ENCODE measurements at regions not wholly inside any gene's neighbourhood (a gene's known extent, or its start where the extent isn't known, plus 50 kb on each side); places are given as distances from the start of the nearest gene placed in this dataset.
"Not testable (repeated sequence)": the region's sequence is repeated elsewhere in the genome, so short reads cannot be mapped to it uniquely, and the experiment has no call there.

- no peak for DNase-seq
These were observed 988.7 kb downstream of the HACE1 start for GRCh38 chr6:103870970-103871369.

DNA sequence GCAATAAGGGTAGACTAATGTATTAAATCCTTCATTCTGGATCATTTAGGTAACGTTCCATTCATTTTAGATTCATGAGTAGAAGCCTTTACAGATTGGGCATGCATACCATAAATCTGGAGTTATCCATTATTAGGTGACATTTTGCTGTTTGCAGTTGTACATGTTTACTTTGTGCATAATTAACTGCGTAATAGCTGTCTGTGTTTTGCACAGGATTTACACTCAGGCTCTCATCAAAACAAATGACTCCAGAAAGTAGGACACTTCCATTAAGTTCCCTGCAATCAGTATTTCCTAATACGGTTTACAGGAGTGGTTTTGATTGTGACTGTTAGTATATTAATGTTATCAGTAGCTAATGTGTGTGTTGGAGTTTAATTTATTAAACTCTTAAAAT is 997.4 kb downstream of the HACE1 start:
- DNase-seq = no peak

GRCh38 chr6:103858003-103858402 is 1001.7 kb downstream of the HACE1 start:
- DNase-seq = no peak

- DNase-seq = no peak
These were observed 1004.0 kb downstream of the HACE1 start for GRCh38 chr6:103855750-103856149.

GRCh38 chr6:103854059-103854458 is 1005.7 kb downstream of the HACE1 start:
- DNase-seq = no peak

DNA sequence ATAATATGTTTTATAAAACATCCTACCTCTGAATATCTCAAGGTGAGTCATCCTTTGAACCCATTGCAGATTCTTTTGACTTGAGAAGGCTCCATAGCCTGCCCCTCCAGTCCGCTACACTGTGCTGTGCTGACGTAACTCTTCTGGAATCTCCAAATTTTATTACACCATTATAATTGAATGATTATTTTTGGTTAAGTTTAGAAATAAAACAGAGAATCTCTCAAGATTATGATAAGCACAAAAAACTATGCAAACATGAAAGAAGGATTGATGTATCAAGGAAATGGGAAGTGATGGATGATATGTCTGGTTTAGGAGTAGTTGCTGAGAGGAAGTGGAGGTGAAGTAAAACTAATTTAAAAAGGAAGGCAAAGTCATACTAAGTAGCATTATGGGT is 1021.3 kb downstream of the HACE1 start:
- DNase-seq = no peak

- DNase-seq = no peak
These were observed 1033.5 kb downstream of the HACE1 start for GRCh38 chr6:103826209-103826608.

DNA sequence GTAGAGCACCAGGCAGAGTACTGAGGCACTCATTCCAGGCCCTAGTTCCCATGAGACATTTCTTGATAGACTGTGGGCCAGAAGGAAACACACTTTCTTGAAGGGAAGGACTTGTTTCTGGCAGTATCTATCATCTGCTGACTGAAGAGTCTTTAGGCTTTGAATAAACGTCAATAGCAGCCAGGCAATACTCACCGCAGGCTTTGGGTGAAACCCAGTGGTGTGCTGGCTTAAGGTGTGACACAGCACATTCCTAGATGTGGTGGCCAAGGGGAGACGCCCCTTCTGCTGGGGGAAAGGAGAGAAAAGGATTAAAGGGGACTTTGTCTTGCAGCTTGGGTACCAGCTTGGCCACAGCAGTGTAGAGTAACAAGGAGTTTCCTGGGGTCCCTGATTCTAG is 1039.6 kb downstream of the HACE1 start:
- no peak for DNase-seq

DNA sequence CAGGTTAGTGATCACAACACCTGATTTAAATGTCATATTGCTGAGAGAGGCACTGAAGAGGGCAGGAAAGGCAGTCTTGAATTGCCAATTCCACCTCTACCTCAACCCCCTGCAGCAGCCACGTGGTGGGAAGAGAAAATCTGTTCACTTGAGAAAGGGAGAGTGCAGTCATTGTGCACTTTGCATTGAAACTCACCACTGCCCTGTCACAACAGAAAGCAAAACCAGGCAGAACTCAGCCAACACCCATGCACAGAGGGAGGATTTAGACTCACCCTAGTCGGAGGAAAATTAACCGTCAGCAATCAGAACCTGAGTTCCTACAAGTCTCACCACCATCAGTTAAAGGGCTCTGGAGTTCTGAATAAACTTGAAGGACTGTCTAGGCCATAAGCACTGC is 1040.2 kb downstream of the HACE1 start:
- no peak for DNase-seq

DNA sequence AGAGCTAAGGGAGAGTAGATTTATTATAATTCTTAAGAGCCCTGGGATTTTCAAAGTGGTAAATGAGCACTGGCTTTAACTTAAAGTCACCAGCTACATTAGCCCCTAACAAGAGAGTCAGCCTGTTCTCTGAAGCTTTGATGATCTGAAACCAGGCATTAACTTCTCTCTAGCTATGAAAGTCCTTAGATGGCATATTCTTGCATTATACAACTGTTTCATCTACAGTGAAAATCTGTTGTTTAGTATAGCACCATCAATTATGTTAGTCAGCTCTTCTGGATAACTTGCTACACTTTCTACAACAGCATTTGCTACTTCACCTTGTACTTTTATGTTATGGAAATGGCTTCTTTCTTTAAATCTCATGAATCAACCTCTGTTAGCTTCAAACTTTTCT is 1046.7 kb downstream of the HACE1 start:
- no peak for DNase-seq

DNA sequence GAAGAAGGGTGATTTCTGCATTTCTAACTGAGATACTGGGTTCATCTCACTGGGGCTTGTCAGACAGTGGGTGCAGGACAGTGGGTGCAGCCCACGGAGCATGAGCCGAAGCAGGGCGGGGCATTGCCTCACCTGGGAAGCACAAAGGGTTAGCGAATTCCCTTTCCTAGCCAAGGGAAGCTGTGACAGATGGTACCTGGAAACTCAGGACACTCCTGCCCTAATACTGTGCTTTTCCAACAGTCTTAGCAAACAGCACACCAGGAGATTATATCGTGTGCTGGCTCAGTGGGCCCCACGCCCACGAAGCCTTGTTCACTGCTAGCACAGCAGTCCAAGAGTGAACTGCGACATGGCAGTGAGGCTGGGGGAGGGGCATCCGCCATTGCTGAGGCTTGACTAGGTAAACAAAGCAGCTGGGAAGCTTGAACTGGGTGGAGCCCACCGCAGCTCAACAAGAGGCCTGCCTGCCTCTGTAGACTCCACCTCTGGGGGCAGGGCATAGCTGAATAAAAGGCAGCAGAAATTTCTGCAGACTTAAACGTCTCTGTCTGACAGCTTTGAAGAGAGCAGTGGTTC is 1057.7 kb downstream of the HACE1 start:
- DNase-seq = not testable (repeated sequence)

GRCh38 chr6:103799971-103800670 is 1059.6 kb downstream of the HACE1 start:
- no peak for DNase-seq

- DNase-seq = no peak
These were observed 1061.6 kb downstream of the HACE1 start for GRCh38 chr6:103798166-103798565.

- DNase-seq = no peak
These were observed 1062.0 kb downstream of the HACE1 start for GRCh38 chr6:103797738-103798137.

DNA sequence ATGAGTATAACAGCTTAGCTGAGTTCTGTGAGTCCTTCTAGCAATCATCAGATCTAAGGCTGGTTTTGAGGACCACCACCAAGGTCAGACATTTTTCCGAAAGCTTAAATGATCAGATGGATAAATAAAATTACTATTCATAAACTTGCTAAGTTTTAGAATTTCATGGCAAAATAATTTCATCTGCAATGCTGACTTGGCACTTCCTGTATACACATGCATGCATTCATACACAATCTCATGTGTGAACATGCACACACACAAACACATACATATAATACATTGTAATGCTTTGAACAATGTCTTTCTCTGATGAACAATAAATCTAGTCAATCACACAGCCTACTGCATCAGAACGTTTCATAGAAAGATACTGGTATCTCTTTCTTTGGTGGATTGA is 1068.3 kb downstream of the HACE1 start:
- no peak for DNase-seq

DNA sequence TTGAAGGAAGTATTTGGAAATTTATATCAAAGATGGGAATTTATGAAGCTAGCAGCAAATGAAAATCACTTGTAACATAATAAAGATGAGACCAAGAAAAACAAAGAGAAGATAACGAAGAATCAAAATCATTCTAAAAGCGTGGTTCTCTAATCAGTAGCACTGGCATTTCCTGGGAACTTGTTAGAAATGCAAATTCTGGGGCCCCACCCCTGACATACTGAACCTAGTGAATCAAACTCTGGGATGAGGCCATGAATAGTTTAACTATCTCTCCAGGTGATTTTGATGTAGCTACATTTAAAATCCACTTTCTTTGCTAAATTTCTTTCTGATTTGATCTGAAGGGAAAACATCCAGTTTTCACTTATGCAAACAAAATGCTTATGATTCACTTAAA is 1075.6 kb downstream of the HACE1 start:
- no peak for DNase-seq

DNA sequence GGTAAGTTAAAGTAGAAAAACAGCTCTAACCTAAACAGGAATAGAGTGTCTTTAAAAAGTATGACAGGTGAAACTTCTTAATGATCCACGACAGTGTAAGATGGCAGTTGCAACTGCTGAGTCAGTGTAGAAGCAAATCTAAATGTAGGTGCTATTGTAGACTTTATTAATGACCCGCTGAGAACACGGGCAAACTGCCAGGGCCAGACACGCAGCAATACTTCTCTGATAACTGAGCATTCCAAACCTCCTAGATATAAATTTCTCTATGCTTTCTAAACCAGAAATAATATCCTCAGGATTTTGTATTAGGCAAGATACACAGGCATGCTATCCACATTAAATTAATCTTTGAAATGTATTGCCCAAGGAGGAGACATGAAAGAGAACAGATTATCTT is 1076.4 kb downstream of the HACE1 start:
- DNase-seq = no peak

- DNase-seq = no peak
These were observed 1090.3 kb downstream of the HACE1 start for GRCh38 chr6:103769431-103769830.

DNA sequence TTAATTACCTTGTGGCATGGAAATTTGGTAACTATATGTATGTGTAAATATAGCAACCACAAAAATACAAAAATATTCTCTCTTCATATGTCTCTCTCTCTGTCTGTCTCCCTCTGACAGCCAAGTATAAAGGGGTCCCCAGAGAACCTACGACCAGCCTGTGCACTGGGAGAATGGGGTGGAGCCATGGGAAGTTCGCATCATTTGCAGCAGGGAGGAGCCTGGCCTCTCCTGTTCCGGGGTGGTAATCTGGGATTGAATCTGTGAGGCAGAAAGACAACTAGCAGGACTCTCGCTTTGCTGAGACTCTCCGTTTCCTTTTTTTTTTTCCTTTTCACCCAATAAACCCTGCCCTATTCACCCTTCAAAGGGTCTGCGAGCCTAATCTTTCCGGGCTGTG is 1109.1 kb downstream of the HACE1 start:
- DNase-seq = no peak

DNA sequence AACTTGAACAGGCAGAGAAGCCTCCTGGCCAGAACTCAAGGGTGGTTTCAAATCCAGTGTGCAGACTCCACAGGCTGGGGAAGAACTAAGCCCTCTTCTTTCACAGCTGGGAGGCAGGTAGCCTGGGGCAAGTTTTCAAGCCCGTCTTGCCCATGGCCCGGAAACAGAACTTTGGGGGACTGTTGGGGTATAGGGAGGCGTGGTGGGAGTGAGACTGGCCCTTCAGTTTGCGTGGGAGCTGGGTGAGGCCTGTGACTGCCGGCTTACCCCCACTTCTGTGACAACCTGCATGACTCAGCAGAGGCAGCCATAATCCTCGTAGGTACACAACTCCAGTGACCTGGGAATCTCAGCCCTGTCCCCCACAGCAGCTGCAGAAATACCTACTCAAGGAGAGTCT is 1125.7 kb downstream of the HACE1 start:
- DNase-seq = no peak

GRCh38 chr6:103729658-103730057 is 1130.1 kb downstream of the HACE1 start:
- no peak for DNase-seq

GRCh38 chr6:103723438-103724322 is 1136.0 kb downstream of the HACE1 start:
- no peak for DNase-seq

GRCh38 chr6:103722683-103723082 is 1137.0 kb downstream of the HACE1 start:
- no peak for DNase-seq

- DNase-seq = no peak
These were observed 1137.8 kb downstream of the HACE1 start for GRCh38 chr6:103721923-103722322.

Measured in stimulated activated naive CD4-positive, alpha-beta T cell (primary cell).